Hepatocyte (in vitro differentiated cells): ENCODE measurements at regions not wholly inside any gene's neighbourhood (a gene's known extent, or its start where the extent isn't known, plus 50 kb on each side); places are given as distances from the start of the nearest gene placed in this dataset.

Source experiments
- DNase-seq: peaks from one replicate; pipeline ENCODE4 v3.0.0-alpha.2; 2016; ENCODE audit warnings: low spot score
- H2AFZ ChIP-seq: fragments of 200-600 bp; sonication (generic); 2 replicates; pipeline ENCODE4 v1.6.0; 2016; ENCODE audit warnings: antibody characterized with exemption, mild to moderate bottlenecking
- H3K27ac ChIP-seq: fragments of 200-600 bp; sonication (generic); 2 replicates; pipeline ENCODE4 v1.5.1; 2016; ENCODE audit warnings: mild to moderate bottlenecking
- H3K27me3 ChIP-seq: fragments of 200-600 bp; sonication (generic); 2 replicates; pipeline ENCODE4 v1.6.1; 2016
- H3K36me3 ChIP-seq: fragments of 200-600 bp; sonication (generic); replicated peaks from 2 replicates; pipeline ENCODE4 v1.5.1; 2016; ENCODE audit warnings: low read depth; ENCODE audit not compliant: insufficient read depth
- H3K4me1 ChIP-seq: fragments of 200-600 bp; sonication (generic); 2 replicates; pipeline ENCODE4 v1.5.1; 2016; ENCODE audit warnings: mild to moderate bottlenecking, moderate library complexity; ENCODE audit not compliant: insufficient read depth
- H3K4me2 ChIP-seq: fragments of 200-600 bp; sonication (generic); 2 replicates; pipeline ENCODE4 v1.6.0; 2016
- H3K4me3 ChIP-seq: fragments of 200-600 bp; sonication (generic); 2 replicates; pipeline ENCODE4 v1.5.1; 2016; ENCODE audit warnings: mild to moderate bottlenecking
- H3K79me2 ChIP-seq: fragments of 200-600 bp; sonication (generic); 2 replicates; pipeline ENCODE4 v1.6.0; 2017; ENCODE audit warnings: mild to moderate bottlenecking
- H3K9me2 ChIP-seq: fragments of 200-600 bp; sonication (generic); replicated peaks from 2 replicates; pipeline ENCODE4 v1.6.0; 2017; ENCODE audit warnings: mild to moderate bottlenecking; ENCODE audit not compliant: insufficient read depth
- H3K9me3 ChIP-seq: fragments of 200-600 bp; sonication (generic); 2 replicates; pipeline ENCODE4 v1.5.1; 2016; ENCODE audit warnings: low read depth, mild to moderate bottlenecking
- H4K20me1 ChIP-seq: fragments of 200-600 bp; sonication (generic); 2 replicates; pipeline ENCODE4 v1.6.0; 2016; ENCODE audit warnings: mild to moderate bottlenecking; ENCODE audit not compliant: insufficient read depth, poor library complexity, severe bottlenecking
- EZH2 ChIP-seq: fragments of 200-600 bp; sonication (generic); IDR thresholded peaks from 2 replicates; pipeline ENCODE4 v1.6.1; 2016; ENCODE audit warnings: antibody characterized with exemption, mild to moderate bottlenecking, borderline replicate concordance
- EZH2phosphoT487 ChIP-seq: fragments of 200-600 bp; sonication (generic); IDR thresholded peaks from one replicate; pipeline ENCODE4 v1.6.1; 2018; ENCODE audit warnings: antibody characterized with exemption, mild to moderate bottlenecking, low read depth, moderate library complexity; ENCODE audit not compliant: unreplicated experiment, severe bottlenecking
- WGBS: methylation state at CpG from one replicate; pipeline ENCODE4 v1.1.6; 2016; ENCODE audit warnings: low lambda C conversion rate; ENCODE audit errors: missing lambda C conversion rate; 5-methylcytosine and 5-hydroxymethylcytosine counted together
- TF ChIP-seq, protein P1 (sequence below): fragments of 200-600 bp; sonication (generic); IDR thresholded peaks from 2 replicates; pipeline ENCODE4 v1.5.1; 2016; ENCODE audit warnings: antibody characterized with exemption, mild to moderate bottlenecking; ENCODE audit not compliant: poor library complexity

GRCh38 chr9:21584890-21585289, 102.8 kb upstream of the IFNE start:
- Histone ChIP-seq H3K4me3 (no peak overlapping the region), H3K9me3 (no peaks in the 10 kb centered on the region), H4K20me1 (no peaks in the 10 kb centered on the region), H3K4me2 (no peak overlapping the region), H3K27ac (no peak overlapping the region), H3K36me3 (no peaks in the 10 kb centered on the region), H3K27me3 (no peaks in the 10 kb centered on the region), H3K4me1 (no peaks in the 10 kb centered on the region), H3K79me2 (no peaks in the 10 kb centered on the region), H3K9me2 (no peaks in the 10 kb centered on the region), H2AFZ (no peak overlapping the region)
- DNase-seq, result no peak
- TF ChIP-seq, protein P1, sequence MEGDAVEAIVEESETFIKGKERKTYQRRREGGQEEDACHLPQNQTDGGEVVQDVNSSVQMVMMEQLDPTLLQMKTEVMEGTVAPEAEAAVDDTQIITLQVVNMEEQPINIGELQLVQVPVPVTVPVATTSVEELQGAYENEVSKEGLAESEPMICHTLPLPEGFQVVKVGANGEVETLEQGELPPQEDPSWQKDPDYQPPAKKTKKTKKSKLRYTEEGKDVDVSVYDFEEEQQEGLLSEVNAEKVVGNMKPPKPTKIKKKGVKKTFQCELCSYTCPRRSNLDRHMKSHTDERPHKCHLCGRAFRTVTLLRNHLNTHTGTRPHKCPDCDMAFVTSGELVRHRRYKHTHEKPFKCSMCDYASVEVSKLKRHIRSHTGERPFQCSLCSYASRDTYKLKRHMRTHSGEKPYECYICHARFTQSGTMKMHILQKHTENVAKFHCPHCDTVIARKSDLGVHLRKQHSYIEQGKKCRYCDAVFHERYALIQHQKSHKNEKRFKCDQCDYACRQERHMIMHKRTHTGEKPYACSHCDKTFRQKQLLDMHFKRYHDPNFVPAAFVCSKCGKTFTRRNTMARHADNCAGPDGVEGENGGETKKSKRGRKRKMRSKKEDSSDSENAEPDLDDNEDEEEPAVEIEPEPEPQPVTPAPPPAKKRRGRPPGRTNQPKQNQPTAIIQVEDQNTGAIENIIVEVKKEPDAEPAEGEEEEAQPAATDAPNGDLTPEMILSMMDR, result no peak
- TF ChIP-seq EZH2phosphoT487, result no peak
- TF ChIP-seq EZH2, result no peak
- WGBS, result 92% methylated on average over 2 of the region's 2 CpGs

DNA sequence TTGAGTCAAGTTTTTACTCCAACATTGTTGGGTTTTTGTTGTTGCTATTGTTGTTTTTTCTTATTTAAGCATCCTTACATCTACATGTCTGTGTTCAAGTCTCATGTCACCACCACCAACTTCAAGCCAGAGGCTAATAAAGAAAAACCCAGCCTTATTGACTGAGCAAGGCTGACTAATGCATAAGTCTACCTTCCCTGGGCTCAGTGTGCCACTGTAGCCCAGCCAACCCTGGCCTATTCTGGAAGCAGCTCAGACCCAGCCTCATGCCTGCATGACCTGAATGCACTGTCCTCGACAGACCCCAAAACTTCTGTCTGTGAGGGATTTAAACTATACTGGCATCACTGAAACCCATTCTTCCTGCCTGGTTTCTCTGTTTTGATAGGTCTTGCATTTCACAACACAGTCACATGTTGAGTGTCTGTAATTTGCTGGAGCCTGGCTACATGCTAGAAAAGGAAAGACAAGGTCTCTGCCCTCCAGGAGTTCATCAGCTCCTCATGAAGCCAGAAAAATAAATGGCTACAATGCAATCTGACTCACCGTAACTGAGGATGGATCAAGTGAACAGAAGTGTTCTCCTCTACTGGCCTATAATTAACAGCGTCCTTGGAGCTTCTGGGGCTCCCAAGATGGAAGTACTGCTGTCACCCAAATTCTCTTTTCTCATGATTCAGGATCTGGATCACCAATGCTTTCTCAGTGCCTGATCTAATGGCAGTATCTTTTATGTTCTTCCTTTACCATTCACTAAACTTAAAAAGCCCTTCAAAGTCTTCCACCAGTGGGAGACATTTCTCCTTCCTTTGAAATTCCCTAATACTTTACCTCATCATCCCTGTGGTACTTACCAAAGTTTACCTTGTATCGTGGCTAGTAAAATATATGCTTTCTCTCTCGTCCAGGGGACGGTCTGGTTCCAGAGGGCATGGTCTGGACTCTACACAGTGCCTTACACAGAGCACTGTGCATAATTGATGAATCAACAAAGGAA, 103.9 kb upstream of the IFNE start:
- no peak overlapping the region for H3K4me3 ChIP-seq
- no peak overlapping the region for H2AFZ ChIP-seq
- no peaks in the 10 kb centered on the region for H3K79me2 ChIP-seq
- H3K27me3 ChIP-seq, result no peaks in the 10 kb centered on the region
- H3K9me2 ChIP-seq, result no peaks in the 10 kb centered on the region
- no peak overlapping the region for H3K4me2 ChIP-seq
- TF ChIP-seq, protein P1, result no peak
- TF ChIP-seq EZH2phosphoT487, result no peak
- no peaks in the 10 kb centered on the region for H3K9me3 ChIP-seq
- H3K27ac ChIP-seq, result no peak overlapping the region
- WGBS, result 82% methylated on average over 6 of the region's 6 CpGs
- DNase-seq, result no peak
- no peaks in the 10 kb centered on the region for H3K36me3 ChIP-seq
- H4K20me1 ChIP-seq, result no peaks in the 10 kb centered on the region
- no peaks in the 10 kb centered on the region for H3K4me1 ChIP-seq

GRCh38 chr9:21589344-21590056, 107.4 kb upstream of the IFNE start:
- no peak for DNase-seq
- no peaks in the 10 kb centered on the region for H3K36me3 ChIP-seq
- H3K4me2 ChIP-seq, result no peak overlapping the region
- no peak overlapping the region for H3K4me3 ChIP-seq
- no peaks in the 10 kb centered on the region for H3K27me3 ChIP-seq
- H3K4me1 ChIP-seq, result no peaks in the 10 kb centered on the region
- H2AFZ ChIP-seq, result no peak overlapping the region
- H3K9me2 ChIP-seq, result no peaks in the 10 kb centered on the region
- no peaks in the 10 kb centered on the region for H3K9me3 ChIP-seq
- no peak overlapping the region for H3K27ac ChIP-seq
- H4K20me1 ChIP-seq, result no peaks in the 10 kb centered on the region
- no peak for TF ChIP-seq EZH2phosphoT487
- TF ChIP-seq, protein P1, result no peak
- no peak for TF ChIP-seq EZH2
- H3K79me2 ChIP-seq, result no peaks in the 10 kb centered on the region
- 74% methylated on average over 8 of the region's 8 CpGs for WGBS
